Testis (tissue), 2 donors: ENCODE measurements at regions not wholly inside any gene's neighbourhood (a gene's known extent, or its start where the extent isn't known, plus 50 kb on each side); places are given as distances from the start of the nearest gene placed in this dataset.

Source experiments
- DNase-seq: peaks from one replicate; pipeline ENCODE4 v3.0.0-alpha.2; 2019
- H3K27ac ChIP-seq, 2 donors: fragments of 200-600 bp; sonication (generic); one replicate each; pipeline ENCODE4 v1.5.1; 2019
- H3K27me3 ChIP-seq: fragments of 200-600 bp; sonication (generic); one replicate; pipeline ENCODE4 v1.5.1; 2019
- H3K36me3 ChIP-seq: fragments of 200-600 bp; sonication (generic); one replicate; pipeline ENCODE4 v1.5.1; 2017; ENCODE audit warnings: low read depth; ENCODE audit errors: missing control alignments
- H3K4me1 ChIP-seq: fragments of 200-600 bp; sonication (generic); one replicate; pipeline ENCODE4 v1.5.1; 2019
- H3K4me3 ChIP-seq, 2 donors: fragments of 200-600 bp; sonication (generic); one replicate each; pipeline ENCODE4 v1.5.1; 2017 to 2019
- H3K9me3 ChIP-seq: fragments of 200-600 bp; sonication (generic); one replicate; pipeline ENCODE4 v1.5.1; 2017
- CTCF ChIP-seq, 3 experiments: fragments of 450-650 bp in 2 of 3; fragments of 200-600 bp in 1 of 3; sonication (generic) in 1 of 3; IDR thresholded peaks; one replicate each; pipeline ENCODE4 v1.5.1; 2016 to 2019; ENCODE audit warnings: antibody characterized with exemption in 3 of 3, mild to moderate bottlenecking in 2 of 3, moderate library complexity in 1 of 3
- POLR2A ChIP-seq: fragments of 450-650 bp; IDR thresholded peaks from one replicate; pipeline ENCODE4 v1.6.1; 2017; ENCODE audit warnings: antibody characterized with exemption, mild to moderate bottlenecking, moderate library complexity
- WGBS, 2 donors: methylation state at CpG; one replicate each; pipeline ENCODE4 v1.1.5; 2018; 5-methylcytosine and 5-hydroxymethylcytosine counted together
- intact Hi-C: fragments of 100-400 bp; cut with DNase I; formaldehyde crosslinking; loops from one replicate; pipeline ENCODE4 v1.15.1; 2023; ENCODE audit warnings: low total_unique reads

- intact Hi-C loops = no loop called here
- no peaks in the 10 kb centered on the region for H3K4me1 ChIP-seq
- H3K4me3 ChIP-seq = no peak overlapping the region
- TF ChIP-seq CTCF (IDR thresholded peaks at IDR 0.05) (no peak), POLR2A (no peak)
- H3K9me3 ChIP-seq = no peaks in the 10 kb centered on the region
- DNase-seq = no peak
- H3K27me3 ChIP-seq = no peaks in the 10 kb centered on the region
- no peaks in the 10 kb centered on the region for H3K36me3 ChIP-seq
- WGBS, 2 donors = 83 to 91% methylated on average over 1 of the region's 1 CpG
- H3K27ac ChIP-seq = no peak overlapping the region
Observed at GRCh38 chr6:92944132-92944531, 475.2 kb downstream of the EPHA7 start.

GRCh38 chr6:92942549-92942948, 476.8 kb downstream of the EPHA7 start:
- Histone ChIP-seq H3K9me3 (no peaks in the 10 kb centered on the region), H3K4me1 (no peaks in the 10 kb centered on the region), H3K4me3 (no peak overlapping the region), H3K27ac (no peak overlapping the region), H3K36me3 (no peaks in the 10 kb centered on the region), H3K27me3 (no peaks in the 10 kb centered on the region)
- TF ChIP-seq CTCF (IDR thresholded peaks at IDR 0.05) (no peak), POLR2A (no peak)
- intact Hi-C loops = no loop called here
- DNase-seq = no peak

GRCh38 chr6:92934625-92935024, 484.7 kb downstream of the EPHA7 start:
- WGBS, 2 donors = 90 to 100% methylated on average over 1 of the region's 1 CpG
- no peaks in the 10 kb centered on the region for H3K27me3 ChIP-seq
- no peaks in the 10 kb centered on the region for H3K9me3 ChIP-seq
- no peak for DNase-seq
- TF ChIP-seq POLR2A = no peak
- no peak for TF ChIP-seq CTCF (IDR thresholded peaks at IDR 0.05)
- H3K4me3 ChIP-seq = no peak overlapping the region
- H3K36me3 ChIP-seq = no peaks in the 10 kb centered on the region
- no peaks in the 10 kb centered on the region for H3K4me1 ChIP-seq
- intact Hi-C loops = no loop called here
- H3K27ac ChIP-seq = no peak overlapping the region

- H3K4me1 ChIP-seq = no peaks in the 10 kb centered on the region
- H3K27ac ChIP-seq = no peak overlapping the region
- no peak for DNase-seq
- 85 to 87% methylated on average over 5 of the region's 5 CpGs for WGBS, 2 donors
- intact Hi-C loops = no loop called here
- H3K4me3 ChIP-seq = no peak overlapping the region
- no peaks in the 10 kb centered on the region for H3K9me3 ChIP-seq
- no peaks in the 10 kb centered on the region for H3K36me3 ChIP-seq
- H3K27me3 ChIP-seq = no peaks in the 10 kb centered on the region
- TF ChIP-seq CTCF (IDR thresholded peaks at IDR 0.05) = no peak
- TF ChIP-seq POLR2A = no peak
Observed at GRCh38 chr6:92930171-92930570, 489.2 kb downstream of the EPHA7 start.

- no peaks in the 10 kb centered on the region for H3K27me3 ChIP-seq
- no peak overlapping the region for H3K27ac ChIP-seq
- H3K36me3 ChIP-seq = no peaks in the 10 kb centered on the region
- DNase-seq = no peak
- no peak for TF ChIP-seq POLR2A
- TF ChIP-seq CTCF (IDR thresholded peaks at IDR 0.05) = no peak
- intact Hi-C loops = no loop called here
- 71 to 73% methylated on average over 5 of the region's 5 CpGs for WGBS, 2 donors
- H3K4me3 ChIP-seq = no peak overlapping the region
- H3K9me3 ChIP-seq = no peaks in the 10 kb centered on the region
- no peaks in the 10 kb centered on the region for H3K4me1 ChIP-seq
Observed at GRCh38 chr6:92922216-92922806, 497.0 kb downstream of the EPHA7 start.
